Mesendoderm (in vitro differentiated cells): ENCODE measurements at regions not wholly inside any gene's neighbourhood (a gene's known extent, or its start where the extent isn't known, plus 50 kb on each side); places are given as distances from the start of the nearest gene placed in this dataset.

Experiments
- DNase-seq: peaks from one replicate; pipeline ENCODE4 v3.0.0; 2013
- H2AK5ac ChIP-seq: 2 replicates; pipeline ENCODE4 v1.6.1; 2013; ENCODE audit warnings: low read length, inconsistent platforms
- H2BK120ac ChIP-seq: 2 replicates; pipeline ENCODE4 v1.6.1; 2013; ENCODE audit warnings: low read depth, mild to moderate bottlenecking, low read length, moderate library complexity, mixed read lengths
- H2BK15ac ChIP-seq: replicated peaks from 2 replicates; pipeline ENCODE4 v1.6.1; 2013; ENCODE audit warnings: low read depth, mild to moderate bottlenecking, moderate library complexity
- H2BK5ac ChIP-seq: 2 replicates; pipeline ENCODE4 v1.6.1; 2013; ENCODE audit warnings: low read length, inconsistent platforms
- H3K18ac ChIP-seq: 2 replicates; pipeline ENCODE4 v1.6.1; 2013; ENCODE audit warnings: mild to moderate bottlenecking, low read length, mixed read lengths
- H3K23ac ChIP-seq: one replicate; pipeline ENCODE4 v1.6.1; 2013; ENCODE audit warnings: low read length
- H3K27ac ChIP-seq: 2 replicates; pipeline ENCODE4 v1.5.1; 2013; ENCODE audit warnings: low read depth, mild to moderate bottlenecking, inconsistent platforms, low read length, moderate library complexity
- H3K27me3 ChIP-seq: 2 replicates; pipeline ENCODE4 v1.6.1; 2013; ENCODE audit warnings: low read length, control low read depth, mild to moderate bottlenecking, inconsistent platforms; ENCODE audit not compliant: insufficient read depth, poor library complexity
- H3K36me3 ChIP-seq: 2 replicates; pipeline ENCODE4 v1.6.1; 2013; ENCODE audit warnings: low read length, inconsistent platforms; ENCODE audit not compliant: control insufficient read depth, insufficient read depth
- H3K4ac ChIP-seq: one replicate; pipeline ENCODE4 v1.6.1; 2013; ENCODE audit warnings: low read depth, mild to moderate bottlenecking, low read length, moderate library complexity
- H3K4me1 ChIP-seq: 2 replicates; pipeline ENCODE4 v1.6.1; 2013; ENCODE audit warnings: low read depth, low read length, inconsistent platforms; ENCODE audit not compliant: control insufficient read depth
- H3K4me2 ChIP-seq: 2 replicates; pipeline ENCODE4 v1.6.1; 2013; ENCODE audit warnings: low read length
- H3K4me3 ChIP-seq: 2 replicates; pipeline ENCODE4 v1.5.1; 2013; ENCODE audit warnings: mild to moderate bottlenecking, low read length
- H3K56ac ChIP-seq: one replicate; pipeline ENCODE4 v1.6.1; 2013; ENCODE audit warnings: low read length
- H3K79me1 ChIP-seq: 2 replicates; pipeline ENCODE4 v1.6.1; 2013; ENCODE audit warnings: low read length, inconsistent platforms
- H3K79me2 ChIP-seq: 2 replicates; pipeline ENCODE4 v1.6.1; 2013; ENCODE audit warnings: mild to moderate bottlenecking, low read length; ENCODE audit not compliant: control insufficient read depth, insufficient read depth
- H3K9ac ChIP-seq: 2 replicates; pipeline ENCODE4 v1.6.1; 2013; ENCODE audit warnings: low read length, inconsistent platforms
- H4K5ac ChIP-seq: one replicate; pipeline ENCODE4 v1.6.1; 2013; ENCODE audit warnings: low read length
- H4K8ac ChIP-seq: one replicate; pipeline ENCODE4 v1.6.1; 2013; ENCODE audit warnings: low read depth, mild to moderate bottlenecking, control low read depth, low read length, moderate library complexity
- whole genome bisulfite sequencing: extraction: QIAGEN DNeasy Blood & Tissue Kit; methylation state at CpG from one replicate; pipeline ENCODE4 v1.1.7; 2013; ENCODE audit warnings: low lambda C conversion rate, missing lambda C conversion rate; ENCODE audit not compliant: insufficient coverage; ENCODE audit errors: extremely low coverage; 5-methylcytosine and 5-hydroxymethylcytosine counted together

- no peak overlapping the region for H3K9ac ChIP-seq
- H4K8ac ChIP-seq = no peak overlapping the region
- H2BK120ac ChIP-seq = no peak overlapping the region
- no peak overlapping the region for H3K27ac ChIP-seq
- DNase-seq = no peak
- no peaks in the 10 kb centered on the region for H3K79me2 ChIP-seq
- no CpG with 5 or more reads among the region's 1 CpG for WGBS
- H3K56ac ChIP-seq = no peak overlapping the region
- H3K18ac ChIP-seq = no peak overlapping the region
- H2AK5ac ChIP-seq = no peak overlapping the region
- no peak overlapping the region for H4K5ac ChIP-seq
- no peak overlapping the region for H3K4me2 ChIP-seq
- H3K4ac ChIP-seq = no peak overlapping the region
- no peaks in the 10 kb centered on the region for H3K79me1 ChIP-seq
- H3K23ac ChIP-seq = no peak overlapping the region
- H3K4me1 ChIP-seq = no peaks in the 10 kb centered on the region
- no peak overlapping the region for H2BK15ac ChIP-seq
- H3K4me3 ChIP-seq = no peak overlapping the region
- H3K36me3 ChIP-seq = no peaks in the 10 kb centered on the region
- H3K27me3 ChIP-seq = no peaks in the 10 kb centered on the region
- H2BK5ac ChIP-seq = no peak overlapping the region
Observed at GRCh38 chr4:100106982-100107381, 83.3 kb downstream of the DDIT4L start.

GRCh38 chr4:100103671-100104070, 86.6 kb downstream of the DDIT4L start:
- no peak overlapping the region for H3K27ac ChIP-seq
- no peaks in the 10 kb centered on the region for H3K79me2 ChIP-seq
- no peak overlapping the region for H3K4ac ChIP-seq
- H4K8ac ChIP-seq = no peak overlapping the region
- DNase-seq = no peak
- H3K79me1 ChIP-seq = no peaks in the 10 kb centered on the region
- no peak overlapping the region for H3K23ac ChIP-seq
- no peaks in the 10 kb centered on the region for H3K36me3 ChIP-seq
- no peak overlapping the region for H2BK15ac ChIP-seq
- no peaks in the 10 kb centered on the region for H3K27me3 ChIP-seq
- no peak overlapping the region for H3K4me2 ChIP-seq
- no peaks in the 10 kb centered on the region for H3K4me1 ChIP-seq
- no peak overlapping the region for H3K9ac ChIP-seq
- H3K56ac ChIP-seq = no peak overlapping the region
- H3K4me3 ChIP-seq = no peak overlapping the region
- H4K5ac ChIP-seq = no peak overlapping the region
- no peak overlapping the region for H2AK5ac ChIP-seq
- no peak overlapping the region for H2BK5ac ChIP-seq
- no peak overlapping the region for H3K18ac ChIP-seq
- H2BK120ac ChIP-seq = no peak overlapping the region
- whole genome bisulfite sequencing = no CpG with 5 or more reads among the region's 1 CpG

- Histone ChIP-seq H3K36me3 (no peaks in the 10 kb centered on the region), H3K27ac (no peak overlapping the region), H3K4me1 (no peaks in the 10 kb centered on the region), H2BK5ac (no peak overlapping the region), H3K27me3 (no peaks in the 10 kb centered on the region), H2AK5ac (no peak overlapping the region), H4K8ac (no peak overlapping the region), H2BK120ac (no peak overlapping the region), H2BK15ac (no peak overlapping the region), H3K4me2 (no peak overlapping the region), H3K18ac (no peak overlapping the region), H3K56ac (no peak overlapping the region), H3K9ac (no peak overlapping the region), H4K5ac (no peak overlapping the region), H3K23ac (no peak overlapping the region), H3K4ac (no peak overlapping the region), H3K4me3 (no peak overlapping the region), H3K79me1 (no peaks in the 10 kb centered on the region), H3K79me2 (no peaks in the 10 kb centered on the region)
- WGBS = no CpG with 5 or more reads among the region's 3 CpGs
- peak; percentile 85 for DNase-seq
Observed at GRCh38 chr4:100100985-100101384, 89.3 kb downstream of the DDIT4L start.

GRCh38 chr4:100099746-100100145, 90.5 kb downstream of the DDIT4L start:
- Histone ChIP-seq H3K4ac (no peak overlapping the region), H3K18ac (peak overlapping the region; percentile 45), H2AK5ac (no peak overlapping the region), H2BK15ac (no peak overlapping the region), H3K4me3 (no peak overlapping the region), H4K8ac (no peak overlapping the region), H2BK5ac (no peak overlapping the region), H3K36me3 (no peaks in the 10 kb centered on the region), H3K4me1 (no peaks in the 10 kb centered on the region), H3K23ac (no peak overlapping the region), H3K4me2 (no peak overlapping the region), H3K56ac (no peak overlapping the region), H3K79me2 (no peaks in the 10 kb centered on the region), H4K5ac (no peak overlapping the region), H3K79me1 (no peaks in the 10 kb centered on the region), H3K27me3 (no peaks in the 10 kb centered on the region), H3K27ac (no peak overlapping the region), H2BK120ac (no peak overlapping the region), H3K9ac (no peak overlapping the region)
- no peak for DNase-seq
- no CpG with 5 or more reads among the region's 2 CpGs for WGBS

- Histone ChIP-seq H3K79me1 (no peaks in the 10 kb centered on the region), H4K8ac (no peak overlapping the region), H2BK120ac (no peak overlapping the region), H3K27ac (no peak overlapping the region), H3K9ac (no peak overlapping the region), H3K23ac (no peak overlapping the region), H3K79me2 (no peaks in the 10 kb centered on the region), H3K4me2 (no peak overlapping the region), H2AK5ac (no peak overlapping the region), H3K56ac (no peak overlapping the region), H3K36me3 (no peaks in the 10 kb centered on the region), H3K4ac (no peak overlapping the region), H3K4me3 (no peak overlapping the region), H4K5ac (no peak overlapping the region), H2BK15ac (no peak overlapping the region), H3K27me3 (no peaks in the 10 kb centered on the region), H3K4me1 (no peaks in the 10 kb centered on the region), H3K18ac (no peak overlapping the region), H2BK5ac (no peak overlapping the region)
- WGBS = no CpG with 5 or more reads among the region's 2 CpGs
- peak; percentile 46 for DNase-seq
Observed at GRCh38 chr4:100098681-100099080, 91.6 kb downstream of the DDIT4L start.

- no CpG with 5 or more reads among the region's 7 CpGs for WGBS
- no peaks in the 10 kb centered on the region for H3K36me3 ChIP-seq
- no peak overlapping the region for H3K56ac ChIP-seq
- no peak overlapping the region for H2AK5ac ChIP-seq
- no peak overlapping the region for H2BK5ac ChIP-seq
- H4K8ac ChIP-seq = no peak overlapping the region
- no peak overlapping the region for H3K9ac ChIP-seq
- no peaks in the 10 kb centered on the region for H3K79me2 ChIP-seq
- H2BK15ac ChIP-seq = no peak overlapping the region
- DNase-seq = no peak
- no peak overlapping the region for H2BK120ac ChIP-seq
- no peaks in the 10 kb centered on the region for H3K27me3 ChIP-seq
- no peak overlapping the region for H3K27ac ChIP-seq
- no peak overlapping the region for H3K23ac ChIP-seq
- no peak overlapping the region for H4K5ac ChIP-seq
- H3K4me1 ChIP-seq = no peaks in the 10 kb centered on the region
- no peak overlapping the region for H3K18ac ChIP-seq
- H3K79me1 ChIP-seq = no peaks in the 10 kb centered on the region
- H3K4me2 ChIP-seq = no peak overlapping the region
- H3K4me3 ChIP-seq = no peak overlapping the region
- no peak overlapping the region for H3K4ac ChIP-seq
Observed at GRCh38 chr4:100098011-100098545, 92.2 kb downstream of the DDIT4L start.
